H1 (cell line): ENCODE measurements at regions not wholly inside any gene's neighbourhood (a gene's known extent, or its start where the extent isn't known, plus 50 kb on each side); places are given as distances from the start of the nearest gene placed in this dataset.
A peak's percentile ranks its signal among the peaks of the same experiment; 100 is the strongest.

Experiments
- CTCF ChIA-PET: fragments of 300-600 bp; sonication (Branson Sonifier 250); formaldehyde crosslinking; loops from one replicate; lab custom pipeline; 2021; ENCODE audit not compliant: partially characterized antibody; lab: Charles Lee
- POLR2A ChIA-PET: fragments of 300-600 bp; sonication (Branson Sonifier 250); formaldehyde crosslinking; loops from one replicate; lab custom pipeline; 2021; ENCODE audit warnings: inconsistent platforms; ENCODE audit not compliant: partially characterized antibody; lab: Charles Lee
- DNase-seq, 2 experiments: peaks; one replicate each; pipeline versions ENCODE4 v3.0.0 to v3.0.0-alpha.2; 2010 to 2022; ENCODE audit warnings: low spot score in 2 of 2, low read depth in 1 of 2, mixed read lengths in 1 of 2
- FAIRE-seq: peaks from 2 replicates; lab custom pipeline; 2011; peaks lifted over from hg19 to GRCh38; lab: Jason Lieb, UNC
- H2AFZ ChIP-seq: 2 replicates; pipeline ENCODE4 v1.8.1; 2012; ENCODE audit warnings: low read length, inconsistent platforms
- H2AK5ac ChIP-seq: 2 replicates; pipeline ENCODE4 v1.6.1; 2013; ENCODE audit warnings: low read depth, low read length
- H2BK120ac ChIP-seq: replicated peaks from 2 replicates; pipeline ENCODE3; 2013; ENCODE audit warnings: low read depth, low read length, inconsistent platforms
- H2BK12ac ChIP-seq: 2 replicates; pipeline ENCODE4 v1.6.1; 2013; ENCODE audit warnings: low read depth, low read length
- H2BK15ac ChIP-seq: 2 replicates; pipeline ENCODE4 v1.6.1; 2013; ENCODE audit warnings: low read length
- H2BK20ac ChIP-seq: 2 replicates; pipeline ENCODE4 v1.6.1; 2013; ENCODE audit warnings: low read length
- H2BK5ac ChIP-seq: 2 replicates; pipeline ENCODE4 v1.6.1; 2013; ENCODE audit warnings: low read depth, low read length
- H3K14ac ChIP-seq: 2 replicates; pipeline ENCODE4 v1.6.1; 2013; ENCODE audit warnings: inconsistent platforms; ENCODE audit not compliant: insufficient read length
- H3K18ac ChIP-seq: 2 replicates; pipeline ENCODE4 v1.6.1; 2013; ENCODE audit warnings: low read length; ENCODE audit errors: extremely low read depth
- H3K23ac ChIP-seq: 2 replicates; pipeline ENCODE4 v1.6.1; 2013; ENCODE audit warnings: inconsistent platforms; ENCODE audit not compliant: insufficient read length
- H3K23me2 ChIP-seq: 2 replicates; pipeline ENCODE4 v1.6.1; 2013; ENCODE audit warnings: low read depth, low read length
- H3K27ac ChIP-seq: 2 replicates; pipeline ENCODE4 v1.6.1; 2011; ENCODE audit warnings: low read depth, low read length, inconsistent platforms
- H3K27me3 ChIP-seq, 4 experiments: replicated peaks in 1 of 4; 1 replicate in 1 of 4; 2 replicates in 3 of 4; pipeline versions ENCODE4 v1.6.1 to v1.8.1; 2011 to 2013; ENCODE audit warnings: low read length in 3 of 4, mild to moderate bottlenecking in 3 of 4, inconsistent platforms in 2 of 4, mixed read lengths in 2 of 4, moderate library complexity in 1 of 4; ENCODE audit not compliant: control insufficient read depth in 3 of 4, insufficient read depth in 3 of 4; ENCODE audit errors: extremely low read depth in 1 of 4
- H3K36me3 ChIP-seq, 4 experiments: 2 replicates each; pipeline versions ENCODE4 v1.6.1 to v1.8.1; 2011 to 2013; ENCODE audit warnings: mild to moderate bottlenecking in 4 of 4, low read length in 3 of 4, moderate library complexity in 2 of 4, control low read depth in 1 of 4, inconsistent platforms in 1 of 4; ENCODE audit not compliant: insufficient read depth in 4 of 4, control insufficient read depth in 2 of 4
- H3K4ac ChIP-seq: replicated peaks from 2 replicates; pipeline ENCODE3; 2013; ENCODE audit warnings: low read length, low read depth, mixed read lengths, inconsistent platforms; ENCODE audit not compliant: insufficient read length
- H3K4me1 ChIP-seq, 4 experiments: replicated peaks in 1 of 4; 1 replicate in 1 of 4; 2 replicates in 3 of 4; pipeline versions ENCODE4 v1.6.1 to v1.8.1; 2011 to 2013; ENCODE audit warnings: low read length in 3 of 4, inconsistent platforms in 2 of 4, mixed read lengths in 1 of 4; ENCODE audit not compliant: insufficient read depth in 4 of 4, control insufficient read depth in 3 of 4
- H3K4me2 ChIP-seq, 2 experiments: 2 replicates each; pipeline versions ENCODE4 v1.6.1 to v1.8.1; 2011 to 2013; ENCODE audit warnings: low read depth in 2 of 2, low read length in 2 of 2, control low read depth in 1 of 2, inconsistent platforms in 1 of 2, mild to moderate bottlenecking in 1 of 2; ENCODE audit not compliant: insufficient read depth in 1 of 2
- H3K4me3 ChIP-seq, 4 experiments: fragments of 200-600, 300-600 bp in 1 of 4; sonication (generic), shearing (Covaris generic), sonication (Bioruptor Twin) in 1 of 4; 2 replicates each; pipeline versions ENCODE4 v1.5.1 to v1.8.1; 2011 to 2016; ENCODE audit warnings: low read length in 4 of 4, low read depth in 3 of 4, control low read depth in 2 of 4, inconsistent platforms in 2 of 4, mild to moderate bottlenecking in 2 of 4, mixed read lengths in 1 of 4, moderate library complexity in 1 of 4; ENCODE audit not compliant: insufficient read depth in 2 of 4; ENCODE audit errors: extremely low read depth in 1 of 4
- H3K56ac ChIP-seq: replicated peaks from 2 replicates; pipeline ENCODE3; 2013; ENCODE audit warnings: low read depth, mild to moderate bottlenecking, mixed read lengths, low read length, inconsistent platforms; ENCODE audit not compliant: insufficient read length
- H3K79me1 ChIP-seq: 2 replicates; pipeline ENCODE4 v1.6.1; 2013; ENCODE audit warnings: low read depth, low read length, control low read depth
- H3K79me2 ChIP-seq, 2 experiments: 2 replicates each; pipeline versions ENCODE4 v1.6.1 to v1.8.1; 2012 to 2013; ENCODE audit warnings: low read length in 2 of 2, mild to moderate bottlenecking in 2 of 2, inconsistent platforms in 1 of 2; ENCODE audit not compliant: insufficient read depth in 2 of 2, control insufficient read depth in 1 of 2
- H3K9ac ChIP-seq, 4 experiments: replicated peaks in 1 of 4; 1 replicate in 1 of 4; 2 replicates in 3 of 4; pipeline versions ENCODE4 v1.6.1 to v1.8.1; 2011 to 2013; ENCODE audit warnings: low read depth in 3 of 4, low read length in 3 of 4, control low read depth in 2 of 4, mild to moderate bottlenecking in 2 of 4, moderate library complexity in 2 of 4, inconsistent platforms in 1 of 4; ENCODE audit errors: extremely low read depth in 1 of 4
- H3K9me3 ChIP-seq, 2 experiments: 2 replicates each; pipeline versions ENCODE4 v1.6.1 to v1.8.1; 2012 to 2013; ENCODE audit warnings: mild to moderate bottlenecking in 2 of 2, moderate library complexity in 2 of 2, control low read depth in 1 of 2, inconsistent platforms in 1 of 2, low read depth in 1 of 2, low read length in 1 of 2, mixed read lengths in 1 of 2; ENCODE audit not compliant: insufficient read depth in 2 of 2
- H4K20me1 ChIP-seq, 2 experiments: replicated peaks in 1 of 2; 2 replicates each; pipeline versions ENCODE3 to v1.8.1; 2011 to 2013; ENCODE audit warnings: inconsistent platforms in 2 of 2, low read length in 2 of 2, mild to moderate bottlenecking in 1 of 2; ENCODE audit not compliant: insufficient read depth in 2 of 2, control insufficient read depth in 1 of 2
- H4K5ac ChIP-seq: 2 replicates; pipeline ENCODE4 v1.6.1; 2013; ENCODE audit warnings: low read length, low read depth, mixed read lengths, inconsistent platforms; ENCODE audit not compliant: insufficient read length
- H4K8ac ChIP-seq: 2 replicates; pipeline ENCODE4 v1.8.0; 2013; ENCODE audit warnings: mild to moderate bottlenecking, moderate library complexity, low read length, inconsistent platforms; ENCODE audit not compliant: insufficient read depth; ENCODE audit errors: extremely low read depth
- H4K91ac ChIP-seq: replicated peaks from 2 replicates; pipeline ENCODE3; 2013; ENCODE audit warnings: low read length, mixed read lengths, inconsistent platforms; ENCODE audit not compliant: insufficient read length
- BACH1 ChIP-seq: IDR thresholded peaks from 2 replicates; pipeline ENCODE4 v1.6.1; 2012; ENCODE audit warnings: low read length, improper control_type of control experiment
- CREB1 ChIP-seq: IDR thresholded peaks from 2 replicates; pipeline ENCODE4 v1.6.1; 2012; ENCODE audit warnings: inconsistent platforms
- CTBP2 ChIP-seq: IDR thresholded peaks from 2 replicates; pipeline ENCODE4 v1.7.0; 2011; ENCODE audit warnings: borderline replicate concordance, mild to moderate bottlenecking, moderate library complexity, mixed read lengths, low read length; ENCODE audit not compliant: insufficient read depth, insufficient read length
- FOSL1 ChIP-seq: IDR thresholded peaks from 2 replicates; pipeline ENCODE4 v1.6.1; 2011; ENCODE audit warnings: mild to moderate bottlenecking, low read depth, low read length, moderate library complexity; ENCODE audit not compliant: insufficient read depth
- GABPA ChIP-seq: IDR thresholded peaks from 2 replicates; pipeline ENCODE4 v1.6.1; 2011; ENCODE audit warnings: mild to moderate bottlenecking, low read length, moderate library complexity, borderline replicate concordance; ENCODE audit not compliant: insufficient read depth
- JUN ChIP-seq: IDR thresholded peaks from 2 replicates; pipeline ENCODE4 v1.6.1; 2011; ENCODE audit warnings: low read depth, mild to moderate bottlenecking, improper control_type of control experiment, low read length
- KDM4A ChIP-seq: IDR thresholded peaks from one replicate; pipeline ENCODE4 v1.7.1; 2012; ENCODE audit warnings: low read depth, mild to moderate bottlenecking, moderate library complexity, low read length, inconsistent platforms; ENCODE audit not compliant: severe bottlenecking
- PHF8 ChIP-seq: fragments of 200-600 bp; sonication (generic); conservative IDR thresholded peaks from 2 replicates; pipeline ENCODE4 v1.7.1; 2012; ENCODE audit warnings: low read depth, mild to moderate bottlenecking, inconsistent platforms, low read length, moderate library complexity
- RNF2 ChIP-seq: fragments of 200-900, 300-1000 bp; sonication (generic); IDR thresholded peaks from 2 replicates; pipeline ENCODE4 v1.7.1; 2016; ENCODE audit warnings: borderline replicate concordance, low read depth, mild to moderate bottlenecking, antibody characterized with exemption, low read length; ENCODE audit not compliant: poor library complexity, severe bottlenecking; ENCODE audit errors: missing control alignments
- SAP30 ChIP-seq: fragments of 300-600 bp; sonication (generic); IDR thresholded peaks from 2 replicates; pipeline ENCODE4 v1.7.1; 2012; ENCODE audit warnings: low read length, moderate library complexity, mild to moderate bottlenecking, inconsistent platforms; ENCODE audit not compliant: insufficient read depth, insufficient replicate concordance
- SP4 ChIP-seq: IDR thresholded peaks from 2 replicates; pipeline ENCODE4 v1.6.1; 2012; ENCODE audit warnings: low read length, inconsistent platforms
- WGBS, 2 experiments: shearing (Covaris generic) in 1 of 2; methylation state at CpG; one replicate each; pipeline versions ENCODE4 v1.1.6 to v1.1.7; 2013 to 2015; ENCODE audit warnings: low lambda C conversion rate in 2 of 2, mixed read lengths in 2 of 2, inconsistent platforms in 1 of 2, low coverage in 1 of 2, missing lambda C conversion rate in 1 of 2; ENCODE audit not compliant: insufficient replicate concordance in 2 of 2, insufficient coverage in 1 of 2, insufficient read length in 1 of 2; ENCODE audit errors: extremely low coverage in 1 of 2, missing lambda C conversion rate in 1 of 2; 5-methylcytosine and 5-hydroxymethylcytosine counted together
- TF ChIP-seq, protein P1 (sequence below): IDR thresholded peaks from 2 replicates; pipeline ENCODE4 v1.6.1; 2011; ENCODE audit warnings: low read depth, mild to moderate bottlenecking, low read length; ENCODE audit not compliant: insufficient read depth

DNA sequence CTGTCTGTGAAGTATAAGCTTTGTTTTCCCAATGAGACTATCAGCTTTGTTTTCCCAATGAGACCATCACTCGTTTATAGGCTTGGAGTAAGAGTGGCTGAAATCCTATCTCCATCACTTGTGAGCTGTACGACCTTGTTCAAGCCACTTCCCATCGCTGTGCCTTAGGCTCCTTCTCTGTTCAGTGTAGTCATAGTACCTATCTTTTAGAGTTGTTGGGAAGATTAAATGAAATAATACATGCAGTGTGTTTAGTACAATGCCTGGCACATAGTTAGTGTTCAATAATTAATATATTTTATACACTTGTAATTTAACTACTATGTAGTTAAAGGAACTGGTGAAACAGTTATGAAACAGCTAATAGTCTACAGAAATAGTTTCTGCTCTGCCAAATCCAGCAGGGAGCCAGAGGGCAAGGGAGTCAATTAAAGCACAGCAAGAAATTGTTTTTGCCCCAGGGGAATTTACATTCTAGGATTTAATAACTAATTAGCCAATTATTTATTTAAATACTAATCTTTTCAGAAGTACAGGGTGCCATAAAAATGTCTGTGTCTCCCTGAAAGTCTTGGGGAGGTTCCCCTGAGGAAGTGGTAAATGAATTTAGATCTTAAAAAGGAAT lies 139.3 kb upstream of the HMCN1 start:
- H2AFZ ChIP-seq: peak overlapping the region; percentile 56; the same call in 1 of the 2 replicates
- POLR2A ChIA-PET: no interaction called here
- no peak overlapping the region for H3K27ac ChIP-seq
- no peak for TF ChIP-seq CREB1
- TF ChIP-seq, protein P1, sequence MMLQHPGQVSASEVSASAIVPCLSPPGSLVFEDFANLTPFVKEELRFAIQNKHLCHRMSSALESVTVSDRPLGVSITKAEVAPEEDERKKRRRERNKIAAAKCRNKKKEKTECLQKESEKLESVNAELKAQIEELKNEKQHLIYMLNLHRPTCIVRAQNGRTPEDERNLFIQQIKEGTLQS: no peak
- no peak for TF ChIP-seq KDM4A
- no peak for TF ChIP-seq JUN
- no peak for TF ChIP-seq PHF8
- TF ChIP-seq FOSL1: no peak
- no peak for TF ChIP-seq BACH1
- no peak for TF ChIP-seq RNF2
- TF ChIP-seq CTBP2: no peak
- no peak for TF ChIP-seq GABPA
- TF ChIP-seq SP4: no peak
- TF ChIP-seq SAP30: no peak

More for the DNA sequence above, 139.3 kb upstream of the HMCN1 start:
- H4K91ac ChIP-seq: no peak overlapping the region
- H3K9me3 ChIP-seq: no peaks in the 10 kb centered on the region
- H3K36me3 ChIP-seq: no peaks in the 10 kb centered on the region
- no peaks in the 10 kb centered on the region for H3K23me2 ChIP-seq
- no peak overlapping the region for H3K18ac ChIP-seq
- no peaks in the 10 kb centered on the region for H3K4me1 ChIP-seq
- no peak overlapping the region for H3K4me2 ChIP-seq
- H2AK5ac ChIP-seq: no peak overlapping the region
- H2BK12ac ChIP-seq: no peak overlapping the region
- no peak overlapping the region for H2BK5ac ChIP-seq
- H3K14ac ChIP-seq: no peak overlapping the region
- no peak overlapping the region for H3K56ac ChIP-seq
- H4K5ac ChIP-seq: no peak overlapping the region
- H2BK15ac ChIP-seq: peak overlapping the region; percentile 72; the same call in 1 of the 2 replicates
- no peaks in the 10 kb centered on the region; the same call in 1 of the 2 replicates for H3K79me1 ChIP-seq
- no peak overlapping the region; the same call in 1 of the 2 replicates for H2BK20ac ChIP-seq
- no peak overlapping the region for H3K23ac ChIP-seq
- H4K8ac ChIP-seq: no peak overlapping the region
- H3K4me3 ChIP-seq: no peak overlapping the region
- H3K79me2 ChIP-seq: no peaks in the 10 kb centered on the region
- no peaks in the 10 kb centered on the region for H3K27me3 ChIP-seq
- DNase-seq: no peak
- CTCF ChIA-PET: interaction anchor here (0.6 to 3.8 kb wide), 52 partner anchors 9 to 470 kb away, joined by 3 to 33 read pairs (median 6); partner anchors contain the start of gene IVNS1ABP
- no peak overlapping the region for H2BK120ac ChIP-seq
- no peaks in the 10 kb centered on the region for H4K20me1 ChIP-seq
- 94% methylated on average over 3 of the region's 3 CpGs; no CpG with 5 or more reads in 1 of the 2 experiments for WGBS, 2 experiments
- H3K4ac ChIP-seq: no peak overlapping the region
- H3K9ac ChIP-seq: no peak overlapping the region
- FAIRE-seq: no peak
